Progenitor cell of endocrine pancreas (in vitro differentiated cells): ENCODE measurements at regions not wholly inside any gene's neighbourhood (a gene's known extent, or its start where the extent isn't known, plus 50 kb on each side); places are given as distances from the start of the nearest gene placed in this dataset.

Experiments
- DNase-seq: peaks from one replicate; pipeline ENCODE4 v3.0.0; 2021; ENCODE audit warnings: low spot score; ENCODE audit not compliant: unreplicated experiment
- H3K27ac Mint-ChIP-seq: 2 replicates; pipeline ENCODE4 v1.8.0; 2021; ENCODE audit warnings: mild to moderate bottlenecking, moderate library complexity, mixed read lengths
- H3K27me3 Mint-ChIP-seq: 2 replicates; pipeline ENCODE4 v1.8.0; 2021; ENCODE audit warnings: mixed read lengths
- H3K36me3 Mint-ChIP-seq: 2 replicates; pipeline ENCODE4 v1.8.0; 2022; ENCODE audit warnings: mixed read lengths; ENCODE audit not compliant: insufficient read depth
- H3K4me1 Mint-ChIP-seq: 2 replicates; pipeline ENCODE4 v1.8.0; 2021; ENCODE audit warnings: low read depth, mixed read lengths
- H3K4me3 Mint-ChIP-seq: 2 replicates; pipeline ENCODE4 v1.8.0; 2021; ENCODE audit warnings: low read depth, mild to moderate bottlenecking, moderate library complexity, mixed read lengths
- H3K9me3 Mint-ChIP-seq: 2 replicates; pipeline ENCODE4 v1.8.0; 2021; ENCODE audit warnings: low read depth, mixed read lengths
- CTCF ChIP-seq: fragments of 200-600 bp; sonication (generic); IDR thresholded peaks from one replicate; pipeline ENCODE4 v1.5.0; 2021; ENCODE audit warnings: antibody characterized with exemption, mild to moderate bottlenecking; ENCODE audit not compliant: unreplicated experiment

- H3K4me1 Mint-ChIP-seq = no peaks in the 10 kb centered on the region
- peaks cover 2% of the 10 kb centered on the region for H3K9me3 Mint-ChIP-seq
- no peaks in the 10 kb centered on the region for H3K36me3 Mint-ChIP-seq
- H3K4me3 Mint-ChIP-seq = no peak overlapping the region
- H3K27me3 Mint-ChIP-seq = peaks cover 5% of the 10 kb centered on the region
- no peak for TF ChIP-seq CTCF
- no peak for DNase-seq
- no peak overlapping the region for H3K27ac Mint-ChIP-seq
Observed at GRCh38 chr12:68462803-68463202, 130.6 kb upstream of the MDM1 start.

- Mint-ChIP-seq H3K36me3 (no peaks in the 10 kb centered on the region), H3K27ac (no peak overlapping the region), H3K27me3 (peaks cover 9% of the 10 kb centered on the region), H3K9me3 (no peaks in the 10 kb centered on the region), H3K4me1 (no peaks in the 10 kb centered on the region), H3K4me3 (no peak overlapping the region)
- DNase-seq = no peak
- TF ChIP-seq CTCF = no peak
Observed at GRCh38 chr12:68465227-68465626, 133.1 kb upstream of the MDM1 start.

GRCh38 chr12:68467514-68467913 lies 135.4 kb upstream of the MDM1 start:
- H3K27me3 Mint-ChIP-seq = peaks cover 13% of the 10 kb centered on the region
- no peak for TF ChIP-seq CTCF
- DNase-seq = no peak
- H3K9me3 Mint-ChIP-seq = no peaks in the 10 kb centered on the region
- H3K27ac Mint-ChIP-seq = no peak overlapping the region
- no peak overlapping the region for H3K4me3 Mint-ChIP-seq
- no peaks in the 10 kb centered on the region for H3K36me3 Mint-ChIP-seq
- no peaks in the 10 kb centered on the region for H3K4me1 Mint-ChIP-seq

GRCh38 chr12:68468036-68468435 lies 135.9 kb upstream of the MDM1 start:
- TF ChIP-seq CTCF = no peak
- DNase-seq = no peak
- Mint-ChIP-seq H3K36me3 (no peaks in the 10 kb centered on the region), H3K9me3 (no peaks in the 10 kb centered on the region), H3K4me1 (no peaks in the 10 kb centered on the region), H3K27ac (no peak overlapping the region), H3K27me3 (peaks cover 13% of the 10 kb centered on the region), H3K4me3 (no peak overlapping the region)

GRCh38 chr12:68469113-68469512 lies 137.0 kb upstream of the MDM1 start:
- H3K4me1 Mint-ChIP-seq = no peaks in the 10 kb centered on the region
- peaks cover 15% of the 10 kb centered on the region for H3K27me3 Mint-ChIP-seq
- DNase-seq = no peak
- no peak overlapping the region for H3K4me3 Mint-ChIP-seq
- H3K36me3 Mint-ChIP-seq = no peaks in the 10 kb centered on the region
- no peak overlapping the region for H3K27ac Mint-ChIP-seq
- no peak for TF ChIP-seq CTCF
- H3K9me3 Mint-ChIP-seq = no peaks in the 10 kb centered on the region
